ENCODE measurements at regions not wholly inside any gene's neighbourhood (a gene's known extent, or its start where the extent isn't known, plus 50 kb on each side); places are given as distances from the start of the nearest gene placed in this dataset.

GRCh38 chr2:42932271-42933151, 140.1 kb upstream of the HAAO start:
- DNase-seq (ENCODE audit: low read depth) = no peak

- DNase-seq (ENCODE audit: low read depth) = no peak
These were observed 139.4 kb upstream of the HAAO start for GRCh38 chr2:42931818-42932195.

- DNase-seq (ENCODE audit: low read depth) = no peak
These were observed 138.9 kb upstream of the HAAO start for GRCh38 chr2:42931146-42931817.

- DNase-seq (ENCODE audit: low read depth) = no peak
These were observed 137.7 kb upstream of the HAAO start for GRCh38 chr2:42930025-42930581.

GRCh38 chr2:42929546-42930024, 137.2 kb upstream of the HAAO start:
- no peak for DNase-seq (ENCODE audit: low read depth)

GRCh38 chr2:42928692-42929545, 136.5 kb upstream of the HAAO start:
- DNase-seq (ENCODE audit: low read depth) = no peak

GRCh38 chr2:42928161-42928691, 135.8 kb upstream of the HAAO start:
- DNase-seq (ENCODE audit: low read depth) = no peak

- DNase-seq (ENCODE audit: low read depth) = no peak
These were observed 135.2 kb upstream of the HAAO start for GRCh38 chr2:42927334-42928160.

GRCh38 chr2:42926434-42927333, 134.3 kb upstream of the HAAO start:
- DNase-seq (ENCODE audit: low read depth) = no peak

GRCh38 chr2:42925742-42926433, 133.5 kb upstream of the HAAO start:
- no peak for DNase-seq (ENCODE audit: low read depth)

- no peak for DNase-seq (ENCODE audit: low read depth)
These were observed 132.1 kb upstream of the HAAO start for GRCh38 chr2:42924418-42924886.

GRCh38 chr2:42923580-42924417, 131.4 kb upstream of the HAAO start:
- DNase-seq (ENCODE audit: low read depth) = no peak

GRCh38 chr2:42922790-42923579, 130.6 kb upstream of the HAAO start:
- no peak for DNase-seq (ENCODE audit: low read depth)

- no peak for DNase-seq (ENCODE audit: low read depth)
These were observed 129.9 kb upstream of the HAAO start for GRCh38 chr2:42922293-42922692.

GRCh38 chr2:42921721-42922120, 129.3 kb upstream of the HAAO start:
- no peak for DNase-seq (ENCODE audit: low read depth)

- DNase-seq (ENCODE audit: low read depth) = no peak
These were observed 128.8 kb upstream of the HAAO start for GRCh38 chr2:42921147-42921520.

- no peak for DNase-seq (ENCODE audit: low read depth)
These were observed 128.2 kb upstream of the HAAO start for GRCh38 chr2:42920446-42921146.
